NCI-H1436 treated with DMSO at 0.1 percent for 48 hours (cell line): ENCODE measurements at regions not wholly inside any gene's neighbourhood (a gene's known extent, or its start where the extent isn't known, plus 50 kb on each side); places are given as distances from the start of the nearest gene placed in this dataset.

ENCODE experiments used
- DNase-seq: peaks from one replicate; lab custom pipeline; 2025; lab: John Stamatoyannopoulos, UW

DNA sequence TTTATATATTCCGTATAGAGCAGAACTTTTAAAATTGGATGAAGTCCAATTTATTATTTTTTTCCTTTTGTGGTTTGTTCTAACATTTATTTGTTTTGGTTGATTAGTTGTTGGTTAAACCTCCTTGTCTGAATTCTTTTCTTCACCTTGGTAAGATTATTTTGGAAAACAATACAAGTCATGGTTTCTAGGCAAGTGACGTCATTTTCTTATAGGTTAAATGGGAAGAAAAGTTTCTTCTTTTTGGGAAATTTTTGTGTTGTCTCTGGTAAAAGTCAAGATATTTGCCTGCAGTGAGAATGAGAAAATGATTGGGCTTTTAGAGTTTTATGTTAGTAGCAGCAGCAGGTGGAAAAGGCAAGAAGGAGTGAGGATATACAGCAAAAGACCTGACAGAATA lies 197.9 kb downstream of the OTOR start:
- DNase-seq = no peak

DNA sequence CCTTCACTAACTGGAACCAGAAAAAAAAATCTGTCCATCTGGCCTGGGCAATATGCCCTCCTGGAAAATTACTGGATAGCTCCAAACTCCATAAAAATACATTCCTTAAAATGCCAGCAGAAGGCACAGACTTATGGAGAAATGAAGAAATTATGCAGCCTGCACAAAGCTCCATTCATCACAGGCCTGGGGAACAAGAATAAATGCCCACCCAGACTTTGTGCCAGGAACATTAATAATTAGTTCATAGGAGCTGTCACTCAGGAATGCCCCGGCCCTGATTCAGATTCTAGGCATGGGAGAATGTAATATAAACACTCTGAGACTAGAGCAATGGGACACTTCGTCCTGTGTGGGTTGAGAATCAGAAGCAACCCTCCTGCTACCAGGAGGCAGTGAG lies 199.3 kb downstream of the OTOR start:
- no peak for DNase-seq

DNA sequence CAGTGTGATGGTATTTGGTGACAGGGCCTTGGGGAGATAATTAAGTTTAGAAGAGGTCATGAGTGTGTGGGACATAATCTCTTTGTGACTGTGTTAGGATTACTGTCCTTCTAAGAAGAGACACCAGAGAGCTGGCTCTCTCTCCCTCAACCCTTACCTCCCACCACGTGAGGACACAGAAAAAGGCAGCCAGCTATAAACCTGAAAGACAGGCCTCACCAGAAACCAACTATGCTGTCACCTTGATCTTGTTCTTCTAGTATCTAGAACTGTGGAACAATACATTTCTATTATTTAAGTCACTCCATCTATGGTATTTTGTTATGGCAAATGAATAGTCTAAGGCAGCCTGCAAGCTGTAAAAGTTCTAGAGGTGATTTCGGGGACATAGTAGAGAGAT lies 203.7 kb downstream of the OTOR start:
- no peak for DNase-seq

DNA sequence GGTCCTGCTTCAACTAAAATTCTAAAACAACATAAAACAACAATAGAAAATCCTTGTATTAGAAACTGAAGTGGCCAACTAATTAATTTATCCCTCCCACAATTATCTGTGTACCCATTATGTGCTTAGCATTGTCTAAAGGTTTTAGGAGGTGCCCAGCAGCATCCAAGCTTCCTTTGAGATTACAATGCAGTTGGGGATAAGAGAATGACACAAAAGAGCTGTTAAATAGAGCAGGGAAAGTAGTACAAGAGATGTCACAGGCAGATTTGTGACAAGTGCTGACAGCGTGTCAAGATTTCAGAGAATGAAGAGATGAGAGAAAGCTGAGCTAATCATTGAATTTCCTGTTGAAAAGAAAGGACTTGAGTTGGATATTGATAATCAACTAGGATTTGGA lies 204.8 kb downstream of the OTOR start:
- no peak for DNase-seq

DNA sequence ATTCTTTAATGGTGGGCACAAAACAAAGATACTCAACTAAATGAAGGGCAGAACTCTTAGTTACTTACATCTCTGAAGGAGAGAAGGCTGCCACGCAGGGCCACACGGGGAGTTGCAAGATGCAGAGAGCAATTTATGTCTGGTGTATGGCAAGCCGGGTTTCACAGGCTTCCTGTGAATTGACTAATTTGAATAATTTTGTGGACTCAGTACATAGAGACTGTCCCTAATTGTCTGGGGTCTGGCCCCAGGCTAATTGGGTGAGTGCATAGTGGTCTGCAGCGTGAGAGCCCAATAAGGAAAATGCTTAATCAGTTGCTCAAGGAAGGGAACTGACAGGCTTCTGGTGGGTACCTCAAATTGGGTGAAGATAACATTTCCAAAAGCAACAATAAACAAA lies 205.7 kb downstream of the OTOR start:
- no peak for DNase-seq

DNA sequence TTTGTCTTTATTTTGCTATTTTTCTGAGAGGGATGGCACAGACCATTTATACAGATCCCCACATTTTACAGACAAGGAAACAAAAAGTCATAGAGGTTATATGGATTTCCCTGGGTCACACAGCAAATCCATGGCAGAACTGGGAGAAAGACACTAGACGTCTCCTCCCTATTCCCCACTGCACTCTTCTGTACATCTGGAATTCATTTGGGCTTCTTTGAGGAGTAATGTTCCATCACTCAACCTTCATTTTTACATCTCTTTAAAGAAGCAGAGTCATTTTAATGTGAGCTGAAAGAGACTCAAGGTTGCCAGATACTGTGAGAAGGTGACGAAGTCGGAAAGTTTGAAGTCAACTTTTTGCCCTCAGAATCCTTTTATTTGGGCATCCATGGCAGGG lies 207.3 kb downstream of the OTOR start:
- no peak for DNase-seq

DNA sequence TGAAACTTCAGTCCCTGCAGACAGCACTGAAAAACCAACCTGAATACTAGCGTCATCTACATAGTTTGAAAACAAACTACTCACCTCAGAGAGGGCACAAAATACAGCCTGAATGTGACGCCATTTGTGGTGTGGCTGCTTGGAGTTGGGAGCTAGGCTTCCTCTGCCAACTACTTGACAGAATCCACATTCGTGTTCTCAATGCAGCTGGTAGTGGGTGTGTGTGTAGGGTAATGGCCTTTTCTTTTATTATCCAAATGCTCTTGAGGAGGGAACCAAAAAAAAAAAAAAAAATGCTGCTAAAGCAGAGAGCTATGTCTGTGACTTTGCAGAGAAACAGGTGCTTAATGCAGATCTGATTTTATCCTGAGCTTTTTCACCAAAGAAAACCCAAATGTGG lies 207.8 kb downstream of the OTOR start:
- no peak for DNase-seq

DNA sequence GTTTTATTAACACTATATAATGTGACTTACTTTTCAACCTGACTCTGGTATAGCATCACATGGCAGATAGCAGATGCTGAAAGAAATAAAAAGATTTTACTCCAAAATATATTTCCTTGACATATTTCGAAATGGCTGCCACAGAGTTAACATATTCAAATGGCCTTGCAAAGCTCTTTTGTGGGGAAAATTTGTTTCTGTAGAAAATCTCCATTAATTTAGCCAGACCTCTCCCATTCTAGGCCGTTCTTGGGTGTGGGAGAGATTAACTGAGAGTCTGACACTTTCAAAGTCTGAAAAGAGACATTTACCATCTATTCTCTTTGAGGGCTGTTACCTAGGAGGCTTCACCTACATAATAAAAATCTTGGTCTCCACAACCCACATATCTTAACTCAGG lies 217.2 kb downstream of the OTOR start:
- no peak for DNase-seq

DNA sequence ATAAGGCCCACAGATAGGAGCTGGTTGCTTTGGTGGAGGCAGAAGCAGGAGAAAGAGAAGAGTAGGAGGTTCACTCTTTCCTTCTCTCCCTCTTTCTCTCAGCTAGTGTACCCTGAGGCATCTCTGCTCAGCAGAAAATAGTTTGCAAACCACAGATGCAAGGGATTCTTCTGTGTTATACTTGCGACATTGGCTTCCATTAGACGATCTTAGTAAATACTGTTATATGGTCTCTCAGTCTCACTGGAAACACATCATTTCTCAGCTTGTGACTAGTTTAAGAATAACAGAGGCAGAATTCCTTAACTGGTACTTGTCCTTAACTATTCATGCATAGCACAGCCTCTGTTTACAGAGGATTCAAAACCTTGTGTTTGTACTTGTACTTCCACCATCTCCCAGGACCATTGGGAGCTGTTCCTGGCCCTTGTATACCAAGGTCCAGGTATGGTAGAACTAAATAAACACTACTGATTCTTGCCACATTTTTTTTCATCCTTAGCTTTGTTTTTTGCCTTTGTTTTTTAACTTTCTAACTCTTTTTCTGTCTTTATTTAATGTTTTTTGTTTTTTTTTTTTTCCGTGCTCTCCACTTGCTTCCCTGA lies 218.2 kb downstream of the OTOR start:
- no peak for DNase-seq

DNA sequence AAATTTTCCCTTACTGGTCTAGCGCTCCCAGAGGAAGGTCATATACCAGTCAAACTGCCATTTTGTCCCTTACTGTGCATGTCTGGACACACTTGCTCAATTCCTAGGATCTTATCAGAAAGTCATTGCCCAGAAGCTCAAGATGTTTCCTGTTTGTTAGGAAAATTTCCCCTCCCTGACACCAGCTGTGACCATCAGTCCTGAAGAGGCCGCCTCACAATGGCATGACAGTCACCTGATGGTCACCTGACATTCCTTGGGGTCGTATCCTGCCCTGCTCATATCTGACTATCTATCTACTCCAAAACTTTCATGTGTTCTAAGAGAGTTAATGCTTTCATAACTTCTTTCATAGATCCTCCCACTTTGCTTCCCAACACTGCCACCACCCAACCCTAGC lies 219.9 kb downstream of the OTOR start:
- no peak for DNase-seq

DNA sequence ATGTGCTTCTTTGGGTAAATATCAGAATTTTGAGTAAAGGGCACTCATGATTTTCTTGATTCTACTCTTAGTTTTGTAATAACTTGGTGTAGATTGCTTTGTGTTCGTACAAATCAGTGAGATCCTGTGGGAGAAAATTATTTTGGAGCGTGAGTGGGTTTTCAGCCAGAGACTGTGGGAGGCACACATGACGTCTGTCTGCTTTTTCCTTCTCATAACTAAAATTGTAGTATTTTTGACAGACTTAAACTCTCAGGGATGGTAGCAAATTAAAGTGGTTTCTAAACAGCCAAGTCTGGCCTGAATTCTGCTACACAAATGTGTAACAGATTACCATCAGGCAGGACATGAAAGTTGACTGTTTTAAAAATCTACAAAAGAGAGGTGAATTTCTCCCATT lies 222.6 kb downstream of the OTOR start:
- DNase-seq = no peak

DNA sequence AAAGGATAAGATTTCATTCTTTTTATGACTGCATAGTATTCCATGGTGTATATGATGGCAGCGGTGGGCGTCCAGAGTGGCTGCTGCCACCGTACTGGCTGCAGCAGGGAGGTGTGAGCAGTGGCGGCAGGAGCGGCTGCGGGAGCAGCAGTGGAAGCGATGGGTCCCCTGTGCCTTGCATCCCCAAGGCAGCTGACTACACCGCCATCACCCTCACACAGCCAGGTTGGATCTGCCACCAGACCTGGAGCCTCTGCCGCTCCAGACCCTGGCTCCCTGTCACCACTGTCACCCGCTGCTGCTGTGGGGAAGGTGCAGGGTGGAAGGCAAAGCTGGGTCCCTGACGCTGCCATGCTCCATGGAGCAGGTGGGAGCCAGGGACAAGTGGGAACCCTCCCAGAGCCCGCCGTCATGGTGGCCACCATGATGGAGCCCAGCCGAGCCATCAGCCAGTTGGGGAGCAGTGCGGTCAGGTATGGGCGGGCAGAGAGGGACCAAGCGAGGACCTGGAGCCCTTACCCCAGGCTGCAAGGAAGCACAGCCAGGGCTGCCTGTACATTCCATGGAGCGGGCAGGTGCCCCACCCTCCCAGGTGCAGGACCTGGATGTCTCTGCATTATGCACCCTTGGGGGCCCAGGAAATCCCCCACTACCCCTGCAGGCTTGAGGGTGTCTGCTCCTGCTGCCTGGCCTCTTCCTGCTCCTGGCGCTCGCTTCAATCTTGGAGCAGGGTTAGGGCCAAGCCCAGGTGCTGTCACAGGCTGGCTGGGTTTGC lies 226.1 kb downstream of the OTOR start:
- no peak for DNase-seq

DNA sequence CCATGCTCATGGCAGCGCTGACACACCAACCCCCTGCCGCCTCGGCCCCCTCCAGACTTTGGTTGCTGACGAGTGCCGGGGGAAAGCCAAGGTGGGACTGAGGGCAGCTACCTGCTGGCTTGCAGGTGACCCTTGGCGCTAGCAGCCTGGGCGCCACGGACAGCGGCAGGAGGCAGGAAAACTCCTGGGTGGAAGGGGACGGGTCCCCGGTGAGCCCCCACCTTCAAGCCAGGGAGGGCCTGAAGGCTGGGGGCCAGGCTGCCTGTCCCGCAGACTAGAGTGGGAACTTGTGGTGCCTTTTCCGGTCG lies 226.7 kb downstream of the OTOR start:
- DNase-seq = no peak

DNA sequence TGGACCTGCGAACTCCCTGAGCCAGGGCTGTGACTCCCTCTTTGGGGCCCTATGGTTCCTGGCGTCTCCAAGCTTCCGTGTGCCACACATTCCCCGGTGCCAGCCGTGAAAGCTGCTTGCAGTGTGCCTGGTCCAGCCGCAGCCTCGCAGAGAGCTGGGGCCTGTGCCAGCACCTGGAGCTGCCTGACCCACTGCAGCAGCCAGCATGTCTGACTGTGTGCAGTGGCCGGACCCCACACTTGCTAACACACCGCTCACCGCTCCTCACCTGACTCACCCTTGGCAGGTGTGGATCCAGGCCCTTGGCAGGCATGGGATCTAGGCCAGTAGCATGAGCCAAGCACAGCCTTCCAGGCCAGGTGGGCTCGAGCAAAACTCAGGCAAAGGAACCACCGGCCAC lies 227.5 kb downstream of the OTOR start:
- no peak for DNase-seq

DNA sequence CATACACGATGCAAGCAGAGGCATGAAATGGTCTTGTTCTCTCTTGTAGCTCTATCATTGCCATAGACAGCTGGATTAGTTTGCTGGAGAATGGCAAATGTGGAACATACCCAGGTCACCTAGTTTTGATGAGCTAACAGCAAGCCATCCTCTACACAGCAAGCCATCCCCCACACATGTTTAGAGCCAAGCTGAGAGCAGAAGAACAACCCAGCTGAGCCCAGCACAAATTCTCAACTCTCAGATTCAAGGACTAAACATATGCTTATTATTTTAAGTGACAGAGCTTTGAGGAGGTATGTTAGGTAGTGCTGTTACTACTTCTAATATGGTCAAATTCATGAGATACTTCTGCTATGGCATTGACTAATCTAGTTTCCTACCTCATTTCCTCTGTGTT lies 230.3 kb downstream of the OTOR start:
- DNase-seq = no peak

DNA sequence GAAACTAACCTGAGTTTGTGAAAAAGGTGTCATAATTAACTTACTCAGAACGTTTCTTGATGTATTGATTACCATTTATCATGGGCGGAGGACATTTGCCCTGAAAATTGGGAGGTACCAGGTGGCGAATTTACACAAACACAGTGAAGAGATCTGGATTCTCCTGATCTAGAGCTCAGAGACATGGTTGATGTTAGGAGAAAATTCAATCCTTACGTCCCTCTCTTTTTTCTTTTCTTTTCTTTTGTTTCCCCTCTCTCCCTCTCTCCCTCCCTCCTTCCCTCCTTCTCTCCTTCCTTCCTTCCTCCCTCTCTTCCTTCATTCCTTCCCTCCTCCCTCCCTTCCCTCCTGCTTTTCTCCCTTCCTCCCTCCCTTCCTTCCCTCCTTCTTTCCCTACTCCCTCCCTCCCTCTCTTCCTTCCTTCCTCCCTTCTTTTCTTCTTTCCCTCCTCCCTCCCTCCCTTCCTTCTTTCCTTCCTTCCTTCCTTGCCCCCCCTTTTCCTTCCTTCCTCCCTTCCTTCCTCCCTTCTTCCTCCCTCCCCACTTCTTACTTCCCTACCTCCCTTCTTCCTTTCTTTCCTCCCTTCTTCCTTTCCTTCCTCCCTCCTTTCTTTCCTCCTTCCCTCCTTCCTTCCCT lies 234.1 kb downstream of the OTOR start:
- no peak for DNase-seq

DNA sequence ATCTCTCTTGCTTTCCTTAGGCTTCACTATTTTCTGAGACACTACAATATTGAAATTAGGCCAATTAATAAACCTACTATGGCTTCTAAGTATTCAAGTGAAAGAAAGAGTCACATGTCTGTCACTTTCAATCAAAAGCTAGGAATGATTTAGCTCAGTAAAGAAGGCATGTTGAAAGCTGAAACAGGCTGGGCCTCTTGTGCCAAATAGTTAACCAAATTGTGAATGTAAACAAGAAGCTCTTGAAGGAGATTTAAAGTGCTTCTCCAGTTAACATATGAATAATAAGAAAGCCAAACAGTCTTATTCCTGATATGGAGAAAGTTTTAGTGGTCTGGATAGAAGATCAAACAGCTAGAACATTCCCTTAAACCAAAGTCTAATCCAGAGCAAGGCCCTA lies 236.3 kb downstream of the OTOR start:
- DNase-seq = no peak

DNA sequence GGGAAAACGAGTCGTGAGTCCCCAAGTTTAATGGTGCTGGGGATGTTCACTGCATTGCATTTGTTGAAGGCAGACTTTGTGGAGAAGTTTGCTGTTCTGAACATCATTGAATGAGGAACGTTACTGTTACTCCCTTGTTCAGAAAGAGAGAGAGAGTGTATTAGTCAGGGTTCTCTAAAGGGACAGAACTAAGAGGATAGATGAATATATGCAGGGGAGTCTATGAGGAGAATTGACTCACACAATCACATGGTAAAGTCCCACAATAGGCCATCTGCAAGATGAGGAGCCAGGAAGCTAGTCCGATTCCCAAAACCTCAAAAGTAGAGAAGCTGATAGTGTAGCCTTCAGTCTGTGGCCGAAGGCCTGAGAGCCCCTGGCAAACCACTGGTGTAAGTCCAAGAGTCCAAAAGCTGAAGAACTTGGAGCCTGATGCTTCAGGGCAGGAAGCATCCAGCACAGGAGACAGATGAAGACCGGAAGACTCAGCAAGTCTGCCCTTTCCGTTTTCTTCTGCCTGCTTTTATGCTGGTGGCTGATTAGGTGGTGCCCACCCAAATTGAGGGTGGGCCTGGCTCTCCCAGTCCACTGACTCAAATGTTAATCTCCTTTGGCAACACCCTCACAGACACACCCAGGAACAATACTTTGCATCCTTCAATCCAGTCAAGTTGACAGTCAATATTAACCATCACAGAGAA lies 223.5 kb upstream of the PCSK2 start:
- DNase-seq = no peak

DNA sequence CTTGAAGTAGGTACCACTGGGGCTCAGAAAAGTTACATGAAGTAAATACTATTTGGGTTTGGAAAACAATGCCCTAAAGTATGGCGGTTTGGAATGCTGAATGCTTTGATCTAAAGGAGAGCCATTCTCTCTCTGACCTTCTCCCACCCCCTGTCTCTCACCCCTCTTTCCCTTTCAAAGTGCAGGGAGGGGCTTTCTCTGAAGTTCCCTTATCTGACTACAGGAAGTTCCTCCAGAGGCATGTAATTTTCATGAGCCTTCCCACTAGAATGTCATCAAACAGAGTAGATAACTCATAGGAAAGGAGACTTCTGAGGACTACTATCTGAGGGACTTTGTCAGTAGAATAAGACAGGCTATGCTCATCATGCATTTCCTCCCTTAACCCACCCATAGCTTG lies 216.7 kb upstream of the PCSK2 start:
- DNase-seq = no peak

DNA sequence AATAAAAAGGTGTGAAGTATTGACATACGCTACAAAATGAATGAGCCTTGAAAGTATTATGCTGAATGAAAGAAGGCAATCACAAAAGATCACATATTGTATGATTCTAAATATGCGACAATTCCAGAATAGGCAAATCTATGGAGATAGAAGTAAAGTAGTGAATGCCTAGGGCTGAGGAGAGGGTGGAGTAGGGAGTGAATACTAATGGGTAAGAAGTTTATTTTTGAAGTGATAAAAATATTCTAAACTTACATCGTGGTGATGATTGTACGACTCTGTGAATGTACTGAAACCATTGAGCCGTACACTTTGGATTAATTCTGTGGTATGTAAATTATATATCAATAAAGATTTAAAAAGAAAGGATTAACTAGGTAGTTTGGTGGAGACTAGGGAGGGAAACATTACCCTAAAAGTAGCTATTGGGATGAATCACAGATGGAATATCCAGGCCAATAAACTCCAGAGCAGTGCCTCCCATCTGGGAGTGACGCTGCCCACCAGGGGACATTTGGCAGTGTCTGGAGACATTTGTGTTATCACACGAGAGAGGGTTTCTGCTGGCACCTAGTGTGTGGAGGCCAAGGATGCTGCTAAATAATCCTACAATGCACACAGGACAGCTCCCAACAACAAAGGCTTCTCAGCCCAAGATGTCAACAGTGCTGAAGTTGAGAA lies 214.2 kb upstream of the PCSK2 start:
- DNase-seq = no peak

DNA sequence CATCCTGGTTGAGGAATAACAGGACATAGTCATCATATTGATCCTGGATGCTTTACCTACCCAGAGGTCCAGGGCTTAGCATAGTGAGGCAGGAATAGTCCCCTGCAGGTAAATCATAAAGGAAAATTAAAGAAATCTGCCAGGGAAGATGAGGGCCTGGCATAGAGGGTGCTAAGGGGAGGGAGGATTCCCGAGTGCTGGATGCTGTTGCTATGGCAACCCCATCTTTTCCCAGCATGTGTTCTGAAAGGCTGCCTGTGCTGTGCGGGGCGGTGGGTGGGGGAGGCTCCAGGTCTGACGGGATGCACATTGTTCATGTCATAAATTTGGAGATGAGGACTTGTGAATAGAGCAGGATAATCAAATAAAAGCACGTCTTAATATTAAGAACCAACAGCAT lies 212.6 kb upstream of the PCSK2 start:
- no peak for DNase-seq

DNA sequence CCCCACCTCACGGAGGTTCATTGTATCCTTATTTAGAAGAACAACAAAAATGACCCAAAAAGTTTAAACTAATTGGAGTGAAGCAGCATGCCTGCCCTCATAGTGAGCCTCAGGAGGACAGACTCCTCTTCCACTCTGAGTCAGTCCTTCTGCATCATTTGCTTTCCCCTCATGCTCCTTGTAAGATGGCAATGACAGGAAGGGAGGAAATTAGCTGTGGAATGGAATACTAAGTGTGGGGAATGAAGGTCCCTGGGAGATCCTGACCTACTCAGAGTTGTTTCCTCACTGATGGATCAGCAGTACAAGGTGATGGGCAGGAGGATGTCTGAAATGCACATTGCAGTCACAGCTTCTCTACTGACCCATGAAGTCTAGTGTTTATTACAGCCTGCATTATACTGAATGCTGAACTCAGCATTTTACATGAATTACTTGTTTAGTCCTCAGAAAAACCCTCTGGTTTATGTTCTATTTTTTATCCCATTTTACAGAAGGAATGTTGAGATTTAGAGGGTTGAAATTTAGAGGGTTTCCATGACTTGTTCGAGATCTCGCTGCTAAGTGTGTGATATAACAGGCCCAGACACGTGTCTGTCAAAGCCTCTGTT lies 212.0 kb upstream of the PCSK2 start:
- DNase-seq = no peak
